DOHH2 (cell line): ENCODE measurements at regions not wholly inside any gene's neighbourhood (a gene's known extent, or its start where the extent isn't known, plus 50 kb on each side); places are given as distances from the start of the nearest gene placed in this dataset.

Experiments
- H3F3A ChIP-seq: fragments of 200-600 bp; sonication (generic), shearing (Covaris generic); 2 replicates; pipeline ENCODE4 v1.6.0; 2016; ENCODE audit warnings: antibody characterized with exemption, mild to moderate bottlenecking; ENCODE audit not compliant: control insufficient read depth, insufficient read depth
- H3K27ac ChIP-seq: fragments of 200-600 bp; sonication (generic); 2 replicates; pipeline ENCODE4 v1.5.1; 2014; ENCODE audit warnings: low read depth, mild to moderate bottlenecking, low read length, moderate library complexity
- H3K27me3 ChIP-seq: fragments of 200-600 bp; sonication (generic); 2 replicates; pipeline ENCODE4 v1.6.1; 2014; ENCODE audit warnings: mild to moderate bottlenecking, low read length, mixed read lengths; ENCODE audit not compliant: control insufficient read depth
- H3K36me3 ChIP-seq: fragments of 200-600 bp; sonication (generic); 2 replicates; pipeline ENCODE4 v1.6.1; 2014; ENCODE audit warnings: mild to moderate bottlenecking, low read length, moderate library complexity, mixed read lengths; ENCODE audit not compliant: control insufficient read depth
- H3K4me1 ChIP-seq: fragments of 200-600 bp; sonication (generic); 2 replicates; pipeline ENCODE4 v1.6.1; 2014; ENCODE audit warnings: mild to moderate bottlenecking, low read length, mixed read lengths; ENCODE audit not compliant: control insufficient read depth
- H3K4me2 ChIP-seq: fragments of 200-600 bp; sonication (generic); 2 replicates; pipeline ENCODE4 v1.6.0; 2014; ENCODE audit warnings: mild to moderate bottlenecking, low read length, moderate library complexity
- H3K4me3 ChIP-seq: fragments of 200-600 bp; sonication (generic); 2 replicates; pipeline ENCODE4 v1.5.1; 2014; ENCODE audit warnings: mild to moderate bottlenecking, low read length, mixed read lengths
- H3K79me2 ChIP-seq: fragments of 200-600 bp; sonication (generic); 2 replicates; pipeline ENCODE4 v1.6.1; 2014; ENCODE audit warnings: mild to moderate bottlenecking, low read length, mixed read lengths; ENCODE audit not compliant: control insufficient read depth
- H3K9me2 ChIP-seq: fragments of 200-600 bp; sonication (generic); replicated peaks from 2 replicates; pipeline ENCODE4 v1.6.1; 2014; ENCODE audit warnings: mild to moderate bottlenecking, low read length, mixed read lengths; ENCODE audit not compliant: control insufficient read depth
- H3K9me3 ChIP-seq: fragments of 200-600 bp; sonication (generic); 2 replicates; pipeline ENCODE4 v1.6.1; 2014; ENCODE audit warnings: antibody characterized with exemption, low read length, mixed read lengths; ENCODE audit not compliant: control insufficient read depth, insufficient read depth
- H4K20me1 ChIP-seq: fragments of 200-600 bp; sonication (generic); 2 replicates; pipeline ENCODE4 v1.6.0; 2014; ENCODE audit warnings: low read depth, mild to moderate bottlenecking, antibody characterized with exemption, low read length, moderate library complexity; ENCODE audit not compliant: control insufficient read depth, insufficient read depth
- EZH2phosphoT487 ChIP-seq: fragments of 200-600 bp; sonication (generic); IDR thresholded peaks from 2 replicates; pipeline ENCODE4 v1.6.1; 2017; ENCODE audit warnings: borderline replicate concordance, mild to moderate bottlenecking, antibody characterized with exemption, low read length, moderate library complexity, mixed read lengths
- TF ChIP-seq, protein P1 (sequence below): fragments of 200-600 bp; sonication (generic); IDR thresholded peaks from one replicate; pipeline ENCODE4 v1.5.1; 2014; ENCODE audit warnings: antibody characterized with exemption, mild to moderate bottlenecking, low read depth, low read length; ENCODE audit not compliant: poor library complexity, severe bottlenecking

DNA sequence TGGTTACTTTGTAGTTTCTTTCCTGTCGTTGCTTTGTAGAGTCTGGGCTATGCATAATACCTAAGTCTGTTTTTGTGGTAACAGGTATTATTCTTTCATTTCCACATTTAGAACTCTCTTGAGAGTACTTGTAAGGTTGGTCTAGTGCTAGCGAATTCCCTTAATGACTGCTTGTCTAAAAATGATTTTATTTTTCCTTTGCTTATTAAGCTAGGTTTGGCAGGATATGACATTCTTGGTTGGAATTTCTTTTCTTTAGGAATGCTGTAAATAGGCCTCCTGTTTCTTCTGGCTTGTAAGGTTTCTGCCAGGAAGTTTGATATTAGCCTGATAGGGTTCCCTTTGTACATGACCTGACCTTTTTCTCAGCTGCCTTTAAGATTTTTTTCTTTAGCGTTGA is 70.1 kb upstream of the SGO1 start:
- H3K36me3 ChIP-seq = no peaks in the 10 kb centered on the region
- no peaks in the 10 kb centered on the region for H3K4me1 ChIP-seq
- no peaks in the 10 kb centered on the region for H4K20me1 ChIP-seq
- H3K4me3 ChIP-seq = no peak overlapping the region
- no peaks in the 10 kb centered on the region for H3K79me2 ChIP-seq
- H3K9me2 ChIP-seq = no peaks in the 10 kb centered on the region
- no peak overlapping the region for H3K27ac ChIP-seq
- H3K9me3 ChIP-seq = no peaks in the 10 kb centered on the region
- TF ChIP-seq, protein P1, sequence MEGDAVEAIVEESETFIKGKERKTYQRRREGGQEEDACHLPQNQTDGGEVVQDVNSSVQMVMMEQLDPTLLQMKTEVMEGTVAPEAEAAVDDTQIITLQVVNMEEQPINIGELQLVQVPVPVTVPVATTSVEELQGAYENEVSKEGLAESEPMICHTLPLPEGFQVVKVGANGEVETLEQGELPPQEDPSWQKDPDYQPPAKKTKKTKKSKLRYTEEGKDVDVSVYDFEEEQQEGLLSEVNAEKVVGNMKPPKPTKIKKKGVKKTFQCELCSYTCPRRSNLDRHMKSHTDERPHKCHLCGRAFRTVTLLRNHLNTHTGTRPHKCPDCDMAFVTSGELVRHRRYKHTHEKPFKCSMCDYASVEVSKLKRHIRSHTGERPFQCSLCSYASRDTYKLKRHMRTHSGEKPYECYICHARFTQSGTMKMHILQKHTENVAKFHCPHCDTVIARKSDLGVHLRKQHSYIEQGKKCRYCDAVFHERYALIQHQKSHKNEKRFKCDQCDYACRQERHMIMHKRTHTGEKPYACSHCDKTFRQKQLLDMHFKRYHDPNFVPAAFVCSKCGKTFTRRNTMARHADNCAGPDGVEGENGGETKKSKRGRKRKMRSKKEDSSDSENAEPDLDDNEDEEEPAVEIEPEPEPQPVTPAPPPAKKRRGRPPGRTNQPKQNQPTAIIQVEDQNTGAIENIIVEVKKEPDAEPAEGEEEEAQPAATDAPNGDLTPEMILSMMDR = no peak
- no peak for TF ChIP-seq EZH2phosphoT487
- H3K27me3 ChIP-seq = no peaks in the 10 kb centered on the region
- no peaks in the 10 kb centered on the region for H3F3A ChIP-seq
- no peak overlapping the region for H3K4me2 ChIP-seq

DNA sequence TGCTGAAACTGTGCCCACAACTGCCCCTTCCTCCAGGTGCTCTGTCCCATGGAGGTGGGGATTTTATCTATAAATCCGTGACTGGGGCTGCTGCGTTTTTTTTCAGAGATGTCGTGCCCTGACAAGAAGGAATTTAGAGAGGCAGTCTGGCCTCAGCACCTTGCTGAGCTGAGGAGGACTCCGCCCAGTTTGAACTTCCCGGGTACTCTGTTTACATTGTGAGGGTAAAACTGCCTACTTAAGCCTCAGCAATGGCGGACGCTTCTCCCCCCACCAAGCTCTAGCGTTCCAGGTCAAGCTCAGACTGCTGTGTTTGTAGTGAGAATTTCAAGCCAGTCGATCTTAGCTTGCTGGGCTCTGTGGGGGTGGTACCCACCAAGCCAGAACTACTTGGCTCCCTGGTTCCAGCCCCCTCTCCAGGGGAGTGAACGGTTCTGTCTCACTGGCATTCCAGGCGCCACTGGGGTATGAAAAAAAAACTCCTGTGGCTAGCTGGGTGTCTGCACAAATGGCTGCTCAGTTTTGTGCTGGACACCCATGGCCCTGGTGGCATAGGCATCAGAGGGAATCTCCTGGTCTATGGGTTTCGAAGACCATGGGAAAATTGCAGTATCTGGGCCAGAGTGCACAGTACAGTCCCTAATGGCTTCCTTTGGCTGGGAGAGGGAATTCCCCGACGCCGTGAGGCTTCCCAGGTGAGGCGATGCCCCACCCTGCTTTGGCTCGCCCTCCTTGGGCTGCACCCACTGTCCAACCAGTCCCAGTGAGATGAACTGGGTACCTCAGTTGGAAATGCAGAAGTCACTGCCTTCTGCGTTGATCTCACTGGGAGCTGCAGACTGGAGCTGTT is 68.5 kb upstream of the SGO1 start:
- Histone ChIP-seq H3K4me2 (no peak overlapping the region), H3K9me3 (no peaks in the 10 kb centered on the region), H3K27ac (no peak overlapping the region), H4K20me1 (no peaks in the 10 kb centered on the region), H3K27me3 (no peaks in the 10 kb centered on the region), H3K36me3 (no peaks in the 10 kb centered on the region), H3K4me1 (no peaks in the 10 kb centered on the region), H3K9me2 (no peaks in the 10 kb centered on the region), H3K79me2 (no peaks in the 10 kb centered on the region), H3F3A (no peaks in the 10 kb centered on the region), H3K4me3 (no peak overlapping the region)
- TF ChIP-seq, protein P1 = no peak
- no peak for TF ChIP-seq EZH2phosphoT487

DNA sequence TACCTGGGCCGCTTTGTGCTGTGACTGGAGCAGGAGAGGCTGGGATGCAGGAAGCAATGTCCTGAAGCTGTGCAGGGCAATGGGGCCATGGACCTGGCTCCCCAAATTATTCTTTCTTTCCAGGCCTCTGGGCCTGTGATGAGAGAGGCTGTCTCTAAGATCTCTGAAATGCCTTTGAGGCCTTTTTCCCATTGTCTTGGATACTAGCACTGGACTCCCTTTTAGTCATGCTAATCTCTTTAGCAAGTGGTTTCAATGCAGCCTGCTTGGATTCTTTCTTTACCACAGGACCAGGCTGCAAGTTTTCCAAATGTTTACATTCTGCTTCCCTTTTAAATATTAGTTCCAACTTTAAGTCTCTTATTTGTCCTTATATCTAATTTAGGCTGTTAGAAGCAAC is 64.8 kb upstream of the SGO1 start:
- Histone ChIP-seq H3K9me2 (no peaks in the 10 kb centered on the region), H3K36me3 (no peaks in the 10 kb centered on the region), H3K9me3 (no peaks in the 10 kb centered on the region), H3K27ac (no peak overlapping the region), H3F3A (no peaks in the 10 kb centered on the region), H3K4me1 (peaks cover 10% of the 10 kb centered on the region), H3K27me3 (no peaks in the 10 kb centered on the region), H3K4me2 (no peak overlapping the region), H3K4me3 (no peak overlapping the region), H3K79me2 (no peaks in the 10 kb centered on the region), H4K20me1 (no peaks in the 10 kb centered on the region)
- no peak for TF ChIP-seq EZH2phosphoT487
- TF ChIP-seq, protein P1 = no peak
